ENCODE measurements at regions not wholly inside any gene's neighbourhood (a gene's known extent, or its start where the extent isn't known, plus 50 kb on each side); places are given as distances from the start of the nearest gene placed in this dataset.

DNA sequence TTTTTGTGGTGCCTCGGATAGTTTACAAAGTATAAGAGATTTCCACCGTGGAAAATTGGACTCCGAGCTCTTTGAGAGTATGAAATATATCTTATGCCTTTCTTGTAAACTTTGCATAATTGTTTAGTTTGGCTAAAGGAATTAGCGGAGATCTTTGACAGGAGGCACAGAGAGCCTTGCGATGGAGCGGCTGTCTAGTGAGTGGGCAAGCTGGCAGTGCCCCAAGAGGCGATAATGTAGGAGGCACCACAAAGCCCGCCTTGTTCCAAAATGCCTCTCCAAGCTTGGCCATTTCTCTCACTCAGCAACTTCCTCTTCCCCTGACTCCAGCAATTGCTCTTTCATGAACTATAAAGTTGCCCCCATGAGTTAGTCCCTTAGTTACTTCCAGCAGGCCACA is 270.1 kb upstream of the PRICKLE1 start:
- no peaks in the 10 kb centered on the region for H3K9me3 ChIP-seq
- no peaks in the 10 kb centered on the region for H3K4me1 ChIP-seq
- no peak overlapping the region for H3K4me3 ChIP-seq
- no peak overlapping the region for H3K27ac ChIP-seq
- no peak for TF ChIP-seq POLR2A (IDR thresholded peaks at IDR 0.05)
- TF ChIP-seq CTCF (IDR thresholded peaks at IDR 0.05): no peak
- TF ChIP-seq POLR2AphosphoS5 (IDR thresholded peaks at IDR 0.05; ENCODE audit: insufficient read depth in 1 of 2, low read depth in 1 of 2): no peak
- no peak for DNase-seq (ENCODE audit: extremely low spot score in 2 of 2)
- intact Hi-C loops (cut with DNase I): no loop called here
- H3K27me3 ChIP-seq: no peaks in the 10 kb centered on the region
- H3K36me3 ChIP-seq: no peaks in the 10 kb centered on the region

DNA sequence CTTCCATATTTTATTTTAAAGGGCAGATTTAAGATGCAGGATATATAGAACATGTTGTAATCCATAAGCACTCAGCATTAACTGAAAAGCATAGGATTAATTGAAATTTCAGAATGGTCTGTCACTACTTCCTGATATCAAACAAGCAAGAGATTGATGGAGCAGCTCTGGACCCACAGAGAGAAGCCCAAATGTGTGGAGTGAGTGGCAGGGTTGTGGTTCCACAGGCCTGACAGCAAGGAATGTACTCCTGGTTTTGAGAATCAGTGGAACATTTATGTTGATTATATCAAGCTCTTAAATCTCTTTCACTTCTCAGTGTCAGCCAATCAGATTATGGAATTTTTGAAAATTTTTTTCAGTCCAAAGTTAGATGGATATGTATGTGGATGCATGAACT is 267.6 kb upstream of the PRICKLE1 start:
- no peak for TF ChIP-seq POLR2A (IDR thresholded peaks at IDR 0.05)
- TF ChIP-seq POLR2AphosphoS5 (IDR thresholded peaks at IDR 0.05; ENCODE audit: insufficient read depth in 1 of 2, low read depth in 1 of 2): no peak
- intact Hi-C loops (cut with DNase I): no loop called here

DNA sequence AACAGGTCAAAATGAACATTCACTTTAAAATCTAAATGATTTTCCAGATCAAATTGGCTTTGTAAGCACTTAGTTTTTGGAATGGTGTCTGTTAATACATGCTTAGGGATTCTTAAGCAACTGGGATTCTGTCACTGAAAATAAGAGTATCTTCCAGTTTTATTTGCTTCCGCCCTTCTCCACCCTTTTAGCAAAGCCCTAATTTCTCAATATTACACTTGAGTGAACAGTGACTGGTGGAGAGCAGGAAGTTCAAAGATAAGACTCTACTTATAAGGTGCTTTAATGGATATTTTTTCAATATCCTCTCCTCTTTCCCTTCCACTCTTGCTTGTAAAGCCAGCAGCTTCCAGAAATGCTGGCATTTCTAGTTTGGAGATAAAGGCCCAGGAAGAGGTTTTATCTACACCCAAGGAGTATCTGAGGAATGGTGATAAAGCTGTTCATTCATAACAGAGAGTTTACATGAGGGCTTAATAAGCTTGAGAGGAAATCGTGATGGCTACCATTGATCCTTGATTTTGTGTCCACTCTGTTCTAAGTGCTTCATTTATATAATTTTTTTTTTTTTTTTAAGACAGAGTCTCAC is 265.9 kb upstream of the PRICKLE1 start:
- intact Hi-C loops (cut with DNase I): no loop called here
- DNase-seq (ENCODE audit: extremely low spot score in 2 of 2): no peak
- H3K9me3 ChIP-seq: no peaks in the 10 kb centered on the region
- no peaks in the 10 kb centered on the region for H3K27me3 ChIP-seq
- TF ChIP-seq CTCF (IDR thresholded peaks at IDR 0.05): no peak
- no peak for TF ChIP-seq POLR2AphosphoS5 (IDR thresholded peaks at IDR 0.05; ENCODE audit: insufficient read depth in 1 of 2, low read depth in 1 of 2)
- no peak for TF ChIP-seq POLR2A (IDR thresholded peaks at IDR 0.05)
- H3K27ac ChIP-seq: no peak overlapping the region
- no peaks in the 10 kb centered on the region for H3K36me3 ChIP-seq
- H3K4me3 ChIP-seq: no peak overlapping the region
- H3K4me1 ChIP-seq: no peaks in the 10 kb centered on the region

More for the DNA sequence above, 267.6 kb upstream of the PRICKLE1 start:
- H3K36me3 ChIP-seq: no peaks in the 10 kb centered on the region
- H3K4me1 ChIP-seq: no peaks in the 10 kb centered on the region
- H3K27me3 ChIP-seq: no peaks in the 10 kb centered on the region
- no peak overlapping the region for H3K4me3 ChIP-seq
- no peaks in the 10 kb centered on the region for H3K9me3 ChIP-seq
- H3K27ac ChIP-seq: no peak overlapping the region
- DNase-seq (ENCODE audit: extremely low spot score in 2 of 2): no peak

DNA sequence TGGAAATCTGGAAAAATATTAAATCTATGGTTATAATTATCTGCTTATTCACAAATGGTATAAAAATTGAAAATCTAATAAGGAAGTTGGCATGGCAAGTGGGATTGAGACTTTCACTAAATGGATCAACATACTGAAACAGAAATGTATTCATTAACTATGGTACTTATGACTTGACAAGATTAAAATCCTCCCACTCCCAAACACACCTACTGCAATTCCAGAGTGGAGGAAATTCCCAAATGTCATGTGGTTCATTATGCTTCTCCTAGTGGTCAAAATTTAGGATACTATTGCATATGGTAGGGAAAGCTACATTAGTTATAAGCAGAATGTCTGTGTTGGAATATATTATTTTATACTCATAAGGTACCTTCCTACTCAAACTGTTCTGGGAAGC is 265.3 kb upstream of the PRICKLE1 start:
- no peak for TF ChIP-seq POLR2A (IDR thresholded peaks at IDR 0.05)
- no peak for TF ChIP-seq CTCF (IDR thresholded peaks at IDR 0.05)
- no peak for TF ChIP-seq POLR2AphosphoS5 (IDR thresholded peaks at IDR 0.05; ENCODE audit: insufficient read depth in 1 of 2, low read depth in 1 of 2)
- no peak for DNase-seq (ENCODE audit: extremely low spot score in 2 of 2)
- no peak overlapping the region for H3K4me3 ChIP-seq
- H3K27me3 ChIP-seq: no peaks in the 10 kb centered on the region
- intact Hi-C loops (cut with DNase I): no loop called here
- no peak overlapping the region for H3K27ac ChIP-seq
- no peaks in the 10 kb centered on the region for H3K36me3 ChIP-seq
- H3K4me1 ChIP-seq: no peaks in the 10 kb centered on the region
- H3K9me3 ChIP-seq: no peaks in the 10 kb centered on the region

GRCh38 chr12:42854208-42854607 is 264.7 kb upstream of the PRICKLE1 start:
- H3K27ac ChIP-seq: no peak overlapping the region
- no peak overlapping the region for H3K4me3 ChIP-seq
- H3K36me3 ChIP-seq: no peaks in the 10 kb centered on the region
- intact Hi-C loops (cut with DNase I): no loop called here
- H3K9me3 ChIP-seq: no peaks in the 10 kb centered on the region
- no peak for TF ChIP-seq CTCF (IDR thresholded peaks at IDR 0.05)
- no peak for TF ChIP-seq POLR2AphosphoS5 (IDR thresholded peaks at IDR 0.05; ENCODE audit: insufficient read depth in 1 of 2, low read depth in 1 of 2)
- TF ChIP-seq POLR2A (IDR thresholded peaks at IDR 0.05): no peak
- H3K27me3 ChIP-seq: no peaks in the 10 kb centered on the region
- DNase-seq (ENCODE audit: extremely low spot score in 2 of 2): no peak
- H3K4me1 ChIP-seq: no peaks in the 10 kb centered on the region

Measured in vagina (tissue), 2 donors.